Caco-2 (cell line): ENCODE measurements at regions not wholly inside any gene's neighbourhood (a gene's known extent, or its start where the extent isn't known, plus 50 kb on each side); places are given as distances from the start of the nearest gene placed in this dataset.

Experiments
- BruUV-seq: library from RNA; stranded (reverse); fragments of 400-500 nt; replicated peaks from 2 replicates; lab custom pipeline; 2021; lab: Mats Ljungman, UMichigan
- CTCF ChIA-PET: fragments of 300-600 bp; sonication (Branson Sonifier 250); formaldehyde crosslinking; loops from one replicate; lab custom pipeline; 2022; ENCODE audit warnings: antibody characterized with exemption; lab: Charles Lee
- POLR2A ChIA-PET: fragments of 300-600 bp; sonication (Branson Sonifier 250); formaldehyde crosslinking; loops from one replicate; lab custom pipeline; 2022; ENCODE audit warnings: antibody characterized with exemption; lab: Charles Lee
- DNase-seq, 2 experiments: peaks; one replicate each; pipeline versions ENCODE4 v3.0.0 to v3.0.0-alpha.2; 2020 to 2022
- H3K27me3 ChIP-seq: replicated peaks from 2 replicates; pipeline ENCODE4 v1.6.0; 2011; ENCODE audit warnings: low read length; ENCODE audit not compliant: control insufficient read depth, insufficient read depth
- H3K36me3 ChIP-seq: 2 replicates; pipeline ENCODE4 v1.5.1; 2011; ENCODE audit warnings: low read length; ENCODE audit not compliant: control insufficient read depth, insufficient read depth
- H3K4me1 ChIP-seq: fragments of 250-450 bp; sonication (Bioruptor Pico); 2 replicates; pipeline ENCODE4 v1.5.1; 2020; ENCODE audit warnings: mild to moderate bottlenecking
- H3K4me3 ChIP-seq: 2 replicates; pipeline ENCODE4 v1.5.1; 2011; ENCODE audit warnings: low read depth, mild to moderate bottlenecking, control low read depth, low read length
- H3K9me3 ChIP-seq: fragments of 250-450 bp; sonication (Bioruptor Pico); 2 replicates; pipeline ENCODE4 v1.5.1; 2020; ENCODE audit warnings: mild to moderate bottlenecking, moderate library complexity
- H3K27ac Mint-ChIP-seq: one replicate; pipeline ENCODE4 v1.8.0; 2022; ENCODE audit warnings: mixed read lengths; ENCODE audit not compliant: unreplicated experiment
- H3K27me3 Mint-ChIP-seq: one replicate; pipeline ENCODE4 v1.8.0; 2022; ENCODE audit warnings: mixed read lengths; ENCODE audit not compliant: insufficient read depth, unreplicated experiment
- H3K36me3 Mint-ChIP-seq: one replicate; pipeline ENCODE4 v1.8.0; 2022; ENCODE audit warnings: mild to moderate bottlenecking, mixed read lengths; ENCODE audit not compliant: insufficient read depth, unreplicated experiment
- H3K4me1 Mint-ChIP-seq: one replicate; pipeline ENCODE4 v1.8.0; 2022; ENCODE audit warnings: low read depth, mixed read lengths; ENCODE audit not compliant: unreplicated experiment
- H3K4me3 Mint-ChIP-seq: one replicate; pipeline ENCODE4 v1.8.0; 2022; ENCODE audit warnings: mild to moderate bottlenecking, moderate library complexity, mixed read lengths; ENCODE audit not compliant: unreplicated experiment
- H3K9me3 Mint-ChIP-seq: one replicate; pipeline ENCODE4 v1.8.0; 2022; ENCODE audit warnings: mixed read lengths; ENCODE audit not compliant: unreplicated experiment
- intact Hi-C: fragments of 100-400 bp; cut with micrococcal nuclease; formaldehyde crosslinking; loops from one replicate; pipeline ENCODE4 v1.10.0; 2022; ENCODE audit not compliant: unreplicated experiment
- TF ChIP-seq, protein P1 (sequence below), 2 experiments: fragments of 200-600 bp in 1 of 2; IDR thresholded peaks; 1 replicate in 1 of 2; 2 replicates in 1 of 2; pipeline versions ENCODE4 v1.5.1 to v1.8.0; 2011 to 2022; ENCODE audit warnings: antibody characterized with exemption in 1 of 2, control low read depth in 1 of 2, inconsistent platforms in 1 of 2, low read depth in 1 of 2, low read length in 1 of 2, mild to moderate bottlenecking in 1 of 2, moderate library complexity in 1 of 2; ENCODE audit not compliant: insufficient read depth in 1 of 2, severe bottlenecking in 1 of 2, unreplicated experiment in 1 of 2

DNA sequence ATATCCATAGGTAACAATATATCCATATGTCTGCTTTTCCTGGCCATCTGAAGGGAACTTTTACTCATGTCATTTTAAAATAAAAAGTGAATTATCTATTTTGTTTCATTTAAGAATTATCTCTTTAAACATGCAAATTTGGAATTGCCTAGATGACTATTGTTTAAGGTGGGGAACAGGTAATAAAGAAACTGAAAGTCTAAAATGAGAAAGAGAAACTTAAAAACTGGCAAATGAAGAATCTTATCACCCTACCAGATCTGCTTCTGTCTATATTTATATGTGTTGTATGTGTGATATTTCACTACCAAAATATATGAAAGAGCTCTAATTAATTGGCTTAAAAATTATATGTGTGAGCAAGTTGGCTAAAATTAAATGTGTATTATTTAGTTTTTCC is 243.2 kb upstream of the KCNH7 start:
- no peaks in the 10 kb centered on the region for H3K9me3 Mint-ChIP-seq
- H3K36me3 Mint-ChIP-seq, result no peaks in the 10 kb centered on the region
- TF ChIP-seq, protein P1, sequence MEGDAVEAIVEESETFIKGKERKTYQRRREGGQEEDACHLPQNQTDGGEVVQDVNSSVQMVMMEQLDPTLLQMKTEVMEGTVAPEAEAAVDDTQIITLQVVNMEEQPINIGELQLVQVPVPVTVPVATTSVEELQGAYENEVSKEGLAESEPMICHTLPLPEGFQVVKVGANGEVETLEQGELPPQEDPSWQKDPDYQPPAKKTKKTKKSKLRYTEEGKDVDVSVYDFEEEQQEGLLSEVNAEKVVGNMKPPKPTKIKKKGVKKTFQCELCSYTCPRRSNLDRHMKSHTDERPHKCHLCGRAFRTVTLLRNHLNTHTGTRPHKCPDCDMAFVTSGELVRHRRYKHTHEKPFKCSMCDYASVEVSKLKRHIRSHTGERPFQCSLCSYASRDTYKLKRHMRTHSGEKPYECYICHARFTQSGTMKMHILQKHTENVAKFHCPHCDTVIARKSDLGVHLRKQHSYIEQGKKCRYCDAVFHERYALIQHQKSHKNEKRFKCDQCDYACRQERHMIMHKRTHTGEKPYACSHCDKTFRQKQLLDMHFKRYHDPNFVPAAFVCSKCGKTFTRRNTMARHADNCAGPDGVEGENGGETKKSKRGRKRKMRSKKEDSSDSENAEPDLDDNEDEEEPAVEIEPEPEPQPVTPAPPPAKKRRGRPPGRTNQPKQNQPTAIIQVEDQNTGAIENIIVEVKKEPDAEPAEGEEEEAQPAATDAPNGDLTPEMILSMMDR (IDR thresholded peaks at IDR 0.05; ENCODE audit: insufficient read depth in 1 of 2, low read depth in 1 of 2, low read length in 1 of 2, severe bottlenecking in 1 of 2, unreplicated experiment in 1 of 2), result no peak
- no peak overlapping the region for H3K4me3 Mint-ChIP-seq
- peaks cover 3% of the 10 kb centered on the region for H3K27me3 Mint-ChIP-seq
- H3K4me1 ChIP-seq, result no peaks in the 10 kb centered on the region
- CTCF ChIA-PET, result no interaction called here
- no TSS peak for BruUV-seq
- H3K27me3 ChIP-seq, result no peaks in the 10 kb centered on the region
- peaks cover 8% of the 10 kb centered on the region for H3K4me1 Mint-ChIP-seq
- intact Hi-C loops, result no loop called here
- POLR2A ChIA-PET, result no interaction called here
- H3K4me3 ChIP-seq, result no peak overlapping the region
- H3K36me3 ChIP-seq, result no peaks in the 10 kb centered on the region
- H3K27ac Mint-ChIP-seq, result no peak overlapping the region
- no peaks in the 10 kb centered on the region for H3K9me3 ChIP-seq
- no peak for DNase-seq

DNA sequence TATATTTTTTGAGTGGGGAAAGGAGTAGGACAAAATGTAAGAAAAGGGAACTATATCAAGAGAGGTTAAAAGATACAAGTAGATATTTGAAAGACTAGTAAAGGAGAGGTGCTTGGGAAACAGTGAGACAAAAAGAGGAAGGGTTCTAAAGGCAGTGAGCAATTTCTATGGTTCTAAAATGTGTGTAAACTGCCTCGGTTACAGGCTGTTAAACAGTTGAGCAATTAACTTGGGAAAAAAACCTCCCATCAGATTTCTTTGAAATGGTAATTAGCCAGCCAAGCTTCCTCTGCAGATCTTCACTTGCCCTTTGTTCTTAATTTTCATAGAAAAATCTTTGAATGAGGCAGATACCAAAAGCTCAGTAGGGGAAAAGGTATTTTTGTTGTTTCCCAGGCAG is 238.7 kb upstream of the KCNH7 start:
- H3K9me3 Mint-ChIP-seq, result no peaks in the 10 kb centered on the region
- CTCF ChIA-PET, result no interaction called here
- TF ChIP-seq, protein P1 (IDR thresholded peaks at IDR 0.05; ENCODE audit: insufficient read depth in 1 of 2, low read depth in 1 of 2, low read length in 1 of 2, severe bottlenecking in 1 of 2, unreplicated experiment in 1 of 2), result no peak
- H3K36me3 ChIP-seq, result no peaks in the 10 kb centered on the region
- no peaks in the 10 kb centered on the region for H3K27me3 ChIP-seq
- no peaks in the 10 kb centered on the region for H3K4me1 Mint-ChIP-seq
- POLR2A ChIA-PET, result no interaction called here
- BruUV-seq, result no TSS peak
- H3K27ac Mint-ChIP-seq, result no peak overlapping the region
- H3K4me1 ChIP-seq, result no peaks in the 10 kb centered on the region
- no peaks in the 10 kb centered on the region for H3K9me3 ChIP-seq
- intact Hi-C loops, result no loop called here
- no peaks in the 10 kb centered on the region for H3K36me3 Mint-ChIP-seq
- H3K4me3 ChIP-seq, result no peak overlapping the region
- H3K27me3 Mint-ChIP-seq, result peaks cover 3% of the 10 kb centered on the region
- H3K4me3 Mint-ChIP-seq, result no peak overlapping the region
- no peak for DNase-seq

DNA sequence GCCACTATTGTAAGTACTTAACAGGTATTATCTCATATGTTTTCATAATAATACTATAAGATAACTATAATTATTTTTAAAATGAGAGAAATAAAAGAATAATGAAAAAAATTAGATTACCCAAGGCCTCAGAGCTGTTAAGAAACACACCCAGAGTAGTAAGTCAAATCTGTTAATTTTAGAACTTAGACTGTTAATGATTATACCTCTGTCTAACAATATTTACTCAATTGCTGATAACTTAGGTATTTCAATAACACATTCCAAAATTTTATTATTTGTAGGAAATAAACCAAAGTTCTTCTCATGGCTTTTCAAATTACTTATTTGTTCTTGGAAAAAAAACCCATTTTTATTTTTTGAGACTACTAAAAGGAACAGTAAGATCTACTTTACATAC is 227.5 kb upstream of the KCNH7 start:
- DNase-seq, result no peak
- Mint-ChIP-seq H3K36me3 (no peaks in the 10 kb centered on the region), H3K9me3 (peaks cover 5% of the 10 kb centered on the region), H3K4me3 (no peak overlapping the region), H3K4me1 (no peaks in the 10 kb centered on the region), H3K27me3 (no peaks in the 10 kb centered on the region), H3K27ac (no peak overlapping the region)
- CTCF ChIA-PET, result no interaction called here
- intact Hi-C loops, result no loop called here
- TF ChIP-seq, protein P1 (IDR thresholded peaks at IDR 0.05; ENCODE audit: insufficient read depth in 1 of 2, low read depth in 1 of 2, low read length in 1 of 2, severe bottlenecking in 1 of 2, unreplicated experiment in 1 of 2), result no peak
- Histone ChIP-seq H3K27me3 (no peaks in the 10 kb centered on the region), H3K9me3 (no peaks in the 10 kb centered on the region; the same call in 1 of the 2 replicates), H3K36me3 (no peaks in the 10 kb centered on the region), H3K4me3 (no peak overlapping the region), H3K4me1 (no peaks in the 10 kb centered on the region)
- BruUV-seq, result no TSS peak
- POLR2A ChIA-PET, result no interaction called here
